Stimulated activated CD4-positive, alpha-beta T cell treated with anti-CD3 and anti-CD28 coated beads, TNF-alpha, amount 100 ng/mL, for 4 hours (primary cell): ENCODE measurements at regions not wholly inside any gene's neighbourhood (a gene's known extent, or its start where the extent isn't known, plus 50 kb on each side); places are given as distances from the start of the nearest gene placed in this dataset.

Source experiments
- DNase-seq, 3 experiments: peaks; one replicate each; pipeline ENCODE4 v3.0.0-alpha.2; 2020; ENCODE audit warnings: low read depth in 3 of 3

DNA sequence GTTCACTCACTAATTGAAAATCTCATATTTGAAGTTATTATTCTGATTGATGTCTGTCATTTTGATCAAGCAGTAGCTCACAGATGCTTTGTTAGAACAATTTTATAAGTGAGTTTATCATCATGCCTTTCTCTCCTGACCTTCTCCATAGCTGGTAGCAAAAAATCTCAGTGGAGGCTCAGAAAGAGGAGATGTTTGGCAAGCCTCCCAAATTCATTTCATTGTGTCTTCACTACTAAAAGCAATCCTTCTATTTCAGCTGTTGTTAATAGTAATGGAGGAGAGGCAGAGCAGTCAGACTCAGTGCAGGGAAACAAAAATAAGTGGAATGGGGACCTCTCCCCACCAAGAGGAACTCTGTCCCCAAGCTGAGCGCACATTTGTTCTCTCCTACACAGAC, 2127.8 kb upstream of the CELF4 start:
- no peak for DNase-seq

DNA sequence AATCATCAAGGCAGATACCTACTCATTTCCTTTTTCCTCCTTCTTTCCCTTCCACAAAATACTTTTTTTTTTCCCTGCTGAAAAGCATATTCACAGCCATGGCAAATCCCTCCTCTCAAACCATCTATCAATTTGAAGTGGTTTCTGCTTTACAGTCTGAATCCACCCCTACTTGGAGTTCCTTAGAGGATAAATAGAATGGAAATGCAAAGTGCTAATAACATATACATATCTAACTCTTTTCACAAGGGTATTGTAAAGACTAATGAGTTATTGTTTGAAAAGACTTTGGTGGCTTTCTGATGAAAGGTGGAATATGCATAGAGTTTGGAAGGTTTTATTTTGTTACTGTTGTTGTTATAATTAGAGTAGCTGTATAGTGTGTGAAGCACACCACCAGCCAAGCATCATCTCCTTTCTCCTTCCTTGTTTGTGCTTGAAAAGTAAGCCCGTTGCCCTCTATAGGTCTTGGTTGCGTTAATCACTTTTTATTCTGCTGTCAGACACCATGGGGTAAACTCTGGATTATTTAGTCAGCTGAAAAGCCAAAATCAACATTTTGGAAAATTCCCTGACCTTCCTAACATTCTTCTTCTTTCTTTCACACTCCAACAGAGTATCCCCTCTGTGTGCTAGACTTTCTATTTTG, 2126.9 kb upstream of the CELF4 start:
- DNase-seq: no peak

DNA sequence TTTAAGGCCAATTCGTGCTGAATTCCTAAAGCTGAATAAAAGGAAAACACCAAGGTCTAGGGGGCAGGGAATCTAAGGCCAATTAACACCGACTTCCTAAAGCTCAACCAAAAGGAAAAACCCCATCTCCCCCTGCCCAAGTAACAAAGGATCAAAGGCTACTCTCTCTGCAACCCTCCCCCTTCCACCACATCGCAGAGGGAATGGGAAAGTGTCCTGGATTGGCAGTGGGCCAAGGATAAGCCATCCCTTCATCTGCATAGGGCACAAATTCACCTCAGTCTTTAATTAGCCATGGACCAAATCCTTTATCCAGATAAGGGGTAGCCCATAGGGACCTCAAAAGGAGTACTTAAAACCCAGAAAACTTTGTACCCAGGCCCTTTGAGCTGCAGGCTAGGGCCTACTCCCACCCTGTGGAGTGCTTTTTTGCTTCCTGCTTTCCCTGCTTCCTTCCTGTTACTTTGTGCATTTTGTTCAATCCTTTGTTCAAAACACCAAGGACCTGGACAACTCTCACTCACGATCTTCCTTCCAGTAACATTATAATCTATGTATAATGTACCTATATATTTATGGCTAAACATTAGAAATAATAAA, 2119.8 kb upstream of the CELF4 start:
- DNase-seq: no peak

DNA sequence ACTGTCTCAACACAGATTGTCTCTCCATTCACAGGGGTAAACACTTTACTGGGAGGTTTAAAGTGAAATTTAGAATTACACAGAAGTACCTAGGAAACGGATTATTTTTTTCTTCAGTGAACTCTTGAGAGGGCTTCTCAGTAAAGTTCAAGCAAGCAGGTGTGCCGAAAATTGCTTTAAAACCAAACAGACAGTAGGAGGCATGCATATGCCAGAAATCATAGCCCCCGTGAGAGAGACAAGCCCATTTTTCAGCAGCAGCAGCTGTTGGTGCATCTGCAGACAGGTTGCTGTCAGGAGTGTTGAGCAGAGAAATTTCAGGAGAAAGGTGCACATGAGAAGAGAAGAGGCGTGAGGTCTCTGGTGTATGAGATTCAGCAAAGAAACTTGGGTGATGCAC, 2115.5 kb upstream of the CELF4 start:
- DNase-seq: no peak

DNA sequence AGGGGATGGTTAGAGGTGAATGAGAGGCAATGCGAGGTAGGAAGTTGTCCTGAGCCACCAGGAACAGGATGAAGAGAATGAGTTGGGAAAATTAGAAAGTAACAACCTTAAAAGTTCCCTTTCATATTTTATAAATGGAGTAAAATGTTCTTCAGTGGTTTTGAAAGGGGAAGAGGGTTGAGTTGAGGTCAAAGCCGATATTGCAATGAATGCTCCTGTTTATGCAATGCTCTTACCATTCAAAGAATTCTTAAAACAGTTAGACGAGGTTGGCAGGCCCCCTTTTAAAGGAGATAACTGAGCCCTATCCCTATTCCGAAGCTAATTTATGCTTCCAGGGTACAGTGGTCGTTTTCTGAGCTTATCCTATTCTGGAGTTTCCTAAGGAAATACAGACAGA, 2110.3 kb upstream of the CELF4 start:
- DNase-seq: no peak

DNA sequence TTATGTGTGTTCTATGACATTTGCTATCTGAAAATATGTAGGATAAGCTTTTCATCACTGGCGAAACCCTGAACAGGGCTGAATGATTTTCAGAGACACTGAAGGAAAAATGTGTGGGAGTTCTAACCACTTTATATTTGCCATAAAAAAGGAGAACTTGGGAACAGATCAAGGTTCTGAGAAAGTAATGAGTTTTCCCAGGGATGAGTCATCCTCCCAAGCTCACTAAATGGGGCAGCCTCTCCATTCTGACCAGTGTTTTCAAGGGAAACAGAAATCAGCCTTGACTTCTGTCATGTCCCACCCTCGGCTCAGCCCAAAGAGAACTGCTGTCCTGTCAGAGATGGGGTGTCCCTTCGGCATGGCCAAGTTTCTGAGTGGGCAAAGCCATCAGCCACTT, 2109.8 kb upstream of the CELF4 start:
- DNase-seq: no peak

DNA sequence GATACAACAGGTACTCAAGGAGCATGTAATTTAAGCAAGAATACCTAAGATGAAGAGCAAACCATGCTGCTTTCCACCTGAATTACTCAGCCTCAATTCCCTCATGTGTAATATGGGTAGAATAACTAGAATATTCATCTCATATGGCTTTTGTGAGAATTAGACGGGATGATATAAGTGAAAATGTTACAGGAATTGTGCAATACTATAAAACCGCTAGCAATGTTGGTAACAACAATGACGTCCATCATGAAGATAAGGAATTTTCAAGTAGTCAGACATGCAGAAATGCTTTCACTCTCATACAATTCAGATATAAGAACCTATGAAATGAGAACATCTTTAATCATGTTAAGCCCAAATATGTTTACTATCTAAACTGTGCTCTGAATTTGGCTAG, 2106.6 kb upstream of the CELF4 start:
- DNase-seq: no peak

DNA sequence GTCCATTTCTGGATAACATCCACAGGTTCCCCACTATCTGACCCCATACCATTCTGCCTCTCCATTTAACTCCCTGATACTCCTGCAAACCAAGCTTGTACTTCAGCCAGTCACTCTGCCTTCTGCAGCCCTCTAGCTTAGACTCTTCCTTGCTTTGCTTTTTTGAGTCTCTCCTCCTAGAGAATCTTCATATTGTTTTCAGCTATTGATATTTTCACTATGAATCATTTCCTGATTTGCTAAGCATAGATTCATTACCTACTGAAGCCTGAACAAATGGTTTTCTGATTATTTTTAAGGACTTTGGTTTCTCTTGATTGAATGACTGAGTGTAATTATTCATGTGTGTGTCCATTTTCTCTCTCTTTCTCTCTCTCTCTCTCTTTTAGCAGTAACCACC, 2102.3 kb upstream of the CELF4 start:
- DNase-seq: no peak

DNA sequence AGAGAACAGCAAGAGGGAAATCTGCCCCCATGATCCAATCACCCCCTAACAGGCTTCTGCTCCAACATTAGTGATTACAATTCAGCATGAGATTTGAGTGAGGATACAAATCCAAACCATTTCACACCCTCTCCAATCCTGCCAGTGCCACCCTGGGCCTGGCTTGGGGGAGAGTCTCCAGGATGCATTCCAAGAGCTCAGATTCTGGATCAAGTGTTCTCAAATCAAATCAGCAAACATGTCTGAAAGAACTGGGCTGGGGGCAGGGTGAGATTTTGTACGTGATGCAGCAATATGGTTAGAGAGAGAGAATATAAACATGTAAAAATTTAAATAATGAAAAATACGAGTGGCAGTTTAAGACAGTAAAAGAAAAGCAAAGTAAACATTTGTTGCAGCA, 2100.9 kb upstream of the CELF4 start:
- no peak for DNase-seq

DNA sequence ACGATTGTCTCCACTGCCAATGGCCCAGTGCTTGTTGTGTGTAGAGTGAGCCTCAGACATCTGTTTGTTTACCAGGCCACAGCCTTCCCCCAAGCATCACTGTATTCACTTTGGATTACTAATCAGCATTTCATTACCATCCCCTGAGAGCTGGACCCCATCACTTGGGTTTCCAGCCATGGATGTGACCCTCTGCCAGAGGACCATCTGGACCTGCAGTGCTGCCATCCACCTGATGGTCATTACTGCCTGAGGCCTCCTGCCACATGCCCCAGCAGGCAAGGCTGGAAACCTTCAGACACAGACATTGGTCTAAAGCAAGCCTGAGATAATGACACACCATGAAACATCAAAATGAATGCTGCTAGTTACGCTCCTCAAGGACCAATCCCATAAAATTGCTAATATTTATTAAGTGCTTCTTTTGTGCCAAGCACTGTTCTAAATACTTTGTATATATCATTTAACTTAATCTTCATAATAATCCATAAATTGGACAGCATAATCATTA, 2096.3 kb upstream of the CELF4 start:
- DNase-seq: no peak

DNA sequence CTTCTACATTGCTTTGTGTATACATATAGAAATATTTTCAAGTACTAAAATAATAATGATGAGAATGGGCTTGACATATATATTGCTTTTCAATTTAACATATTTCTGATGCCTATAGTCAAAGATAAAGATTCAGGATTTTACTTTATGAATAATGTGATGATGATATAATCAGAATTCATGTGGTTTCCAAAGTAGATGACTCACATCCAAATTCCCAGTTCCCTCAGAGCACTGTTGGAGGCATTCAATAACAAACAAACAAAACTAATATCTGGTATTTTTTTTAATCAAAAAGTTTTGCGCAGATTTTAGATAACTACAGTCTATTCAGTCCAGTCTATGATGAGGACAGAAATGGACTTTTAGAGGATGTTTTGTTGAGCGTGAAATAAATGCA, 2094.5 kb upstream of the CELF4 start:
- DNase-seq: no peak

DNA sequence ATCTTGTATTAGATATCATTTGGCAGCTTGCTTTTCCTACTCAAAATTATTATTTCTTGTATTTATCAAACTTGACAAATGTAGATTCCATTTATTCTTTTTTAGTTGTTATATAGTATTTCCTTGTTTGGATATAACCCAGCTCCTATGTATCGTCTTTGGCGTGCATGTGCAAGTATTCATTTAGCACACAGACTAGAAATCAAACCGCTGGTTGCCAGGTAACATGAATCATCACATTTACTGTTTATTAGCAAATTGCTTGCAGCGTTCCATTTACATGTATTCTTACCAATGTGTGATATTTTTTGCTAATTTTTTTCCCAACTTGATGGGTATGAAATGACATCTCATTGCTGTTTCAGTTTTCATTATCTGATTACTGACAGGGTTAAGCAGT, 2089.7 kb upstream of the CELF4 start:
- DNase-seq: no peak

DNA sequence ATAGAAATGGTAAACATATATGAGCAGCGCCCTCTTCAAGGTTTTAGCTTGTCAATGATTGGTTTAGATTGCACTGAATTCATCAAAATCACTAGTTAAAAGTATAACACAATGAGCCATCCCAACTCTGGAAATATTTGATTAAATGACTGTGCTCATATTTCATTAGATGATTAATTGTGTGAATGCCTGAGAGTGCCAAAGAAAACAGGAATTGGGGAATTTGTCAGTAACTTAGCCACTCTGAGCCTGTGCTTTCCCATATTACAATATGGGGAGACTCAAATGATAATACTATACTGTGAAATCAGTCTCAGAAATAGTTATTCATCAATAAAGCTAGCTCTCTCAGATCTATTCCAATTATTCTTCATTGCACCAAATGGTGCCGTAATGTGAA, 2087.6 kb upstream of the CELF4 start:
- DNase-seq: no peak

DNA sequence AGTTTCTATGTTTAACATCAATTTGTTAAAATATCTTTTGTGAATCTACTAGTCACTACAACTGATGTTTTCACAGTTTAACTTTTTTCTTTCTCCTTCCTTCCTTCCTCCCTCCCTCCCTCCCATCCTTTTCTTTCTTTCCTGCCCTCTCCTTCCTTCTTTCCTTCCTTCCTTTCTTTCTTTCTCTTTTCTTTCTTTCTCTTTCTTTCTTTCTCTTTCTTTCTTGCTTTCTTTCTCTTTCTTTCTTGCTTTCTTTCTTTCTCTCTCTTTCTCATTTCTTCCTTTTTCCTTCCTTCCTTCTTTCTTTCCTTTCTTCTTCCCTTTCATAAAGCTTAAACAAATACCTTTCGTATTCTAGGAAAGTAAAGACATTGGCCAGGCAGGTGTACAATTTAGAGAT, 2083.0 kb upstream of the CELF4 start:
- no peak for DNase-seq

DNA sequence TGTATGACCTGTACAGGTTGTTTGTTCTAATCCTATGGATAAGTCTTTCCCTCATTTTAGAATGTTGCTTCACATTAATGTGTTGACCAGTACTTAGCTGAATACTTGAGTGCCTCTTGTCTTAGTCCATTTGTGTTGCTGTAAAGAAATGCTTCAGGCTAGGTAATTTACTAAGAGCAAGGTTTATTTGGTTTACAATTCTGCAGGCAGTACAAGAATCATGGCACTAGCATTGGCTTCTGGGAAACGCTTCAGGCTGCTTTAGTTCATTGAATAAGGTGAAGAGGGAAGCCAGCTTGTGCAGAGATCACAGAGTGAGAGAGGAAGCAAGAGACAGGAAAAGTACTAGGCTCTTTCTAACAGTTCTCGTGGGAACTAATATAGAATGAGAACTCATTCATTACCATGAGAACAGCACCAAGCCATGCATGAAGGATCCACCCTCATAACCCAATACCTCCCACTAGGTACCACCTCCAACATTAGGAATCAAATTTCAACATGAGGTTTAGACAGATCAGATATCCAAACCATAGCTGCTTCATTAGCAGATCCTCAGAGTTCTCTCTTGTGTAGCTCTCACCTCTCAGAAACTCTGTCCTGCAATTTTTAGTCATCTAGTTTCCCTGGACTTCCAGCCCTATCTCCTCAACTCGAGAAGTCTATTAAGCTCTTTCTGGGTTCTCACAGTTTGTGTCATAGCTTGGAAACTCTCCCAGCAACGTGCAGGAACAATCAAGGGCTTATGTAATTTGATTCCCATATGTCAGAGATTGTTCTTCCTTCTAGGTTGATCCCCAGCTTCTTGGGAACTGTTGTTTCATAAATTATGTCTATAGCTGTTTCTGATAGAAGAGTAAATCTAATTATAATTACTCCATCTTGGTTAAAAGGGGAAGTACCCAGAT, 2082.3 kb upstream of the CELF4 start:
- DNase-seq: no peak

DNA sequence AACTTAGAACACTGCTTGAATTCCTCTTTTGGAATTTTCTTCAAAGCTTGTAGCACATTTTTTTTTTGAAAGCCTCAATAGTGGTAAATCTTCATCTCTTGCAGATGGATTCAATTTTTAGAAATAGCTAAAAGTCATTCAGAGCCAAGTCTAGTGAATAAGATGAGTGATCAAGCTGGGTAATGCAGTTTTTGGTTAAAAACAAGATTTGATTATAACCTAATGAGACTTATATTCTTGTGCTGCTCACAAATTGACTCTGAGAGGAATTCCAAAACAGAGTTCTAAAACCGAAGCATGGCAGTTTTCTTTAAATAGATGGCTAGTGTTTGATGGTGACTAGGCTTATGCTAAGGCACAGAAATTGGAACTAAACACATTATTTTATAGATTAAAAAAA, 2072.6 kb upstream of the CELF4 start:
- no peak for DNase-seq

DNA sequence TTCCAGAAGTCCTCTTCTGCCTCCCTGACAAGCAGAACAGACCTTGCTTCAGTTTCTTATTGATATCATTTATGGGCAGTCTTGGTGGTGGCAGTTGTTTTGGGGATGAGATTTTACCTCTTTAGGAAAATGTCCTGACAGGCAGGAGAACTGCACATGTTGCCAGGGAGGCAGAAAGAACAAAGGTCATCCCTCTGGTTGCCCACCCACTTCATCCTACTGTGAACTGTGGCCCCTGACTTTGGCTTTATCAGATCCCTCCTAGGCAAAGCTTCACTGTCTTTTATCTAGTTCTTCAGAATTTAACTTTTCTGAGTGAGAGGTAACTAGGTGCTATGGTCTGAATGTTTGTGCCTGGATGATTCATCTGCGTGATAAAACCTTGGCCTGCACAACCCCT, 2071.3 kb upstream of the CELF4 start:
- DNase-seq: no peak

DNA sequence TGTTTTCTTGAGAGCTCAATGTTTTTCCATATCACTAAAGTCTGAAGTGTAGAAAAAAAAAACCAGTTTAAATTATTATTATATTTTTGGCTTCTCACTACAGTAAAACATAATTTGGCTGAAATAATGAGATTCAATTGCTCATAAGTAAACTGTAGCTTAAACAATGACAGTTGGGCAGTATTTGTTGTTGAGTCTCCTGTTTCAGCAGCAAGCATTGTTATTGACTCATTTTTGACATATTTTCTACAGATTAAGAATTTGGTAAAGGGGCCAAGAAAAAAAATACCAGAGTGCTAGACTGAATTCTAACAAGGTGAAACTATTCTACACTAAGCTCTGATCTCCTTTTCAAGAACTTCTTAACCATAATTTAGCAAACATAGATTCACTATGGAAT, 2070.4 kb upstream of the CELF4 start:
- DNase-seq: no peak

DNA sequence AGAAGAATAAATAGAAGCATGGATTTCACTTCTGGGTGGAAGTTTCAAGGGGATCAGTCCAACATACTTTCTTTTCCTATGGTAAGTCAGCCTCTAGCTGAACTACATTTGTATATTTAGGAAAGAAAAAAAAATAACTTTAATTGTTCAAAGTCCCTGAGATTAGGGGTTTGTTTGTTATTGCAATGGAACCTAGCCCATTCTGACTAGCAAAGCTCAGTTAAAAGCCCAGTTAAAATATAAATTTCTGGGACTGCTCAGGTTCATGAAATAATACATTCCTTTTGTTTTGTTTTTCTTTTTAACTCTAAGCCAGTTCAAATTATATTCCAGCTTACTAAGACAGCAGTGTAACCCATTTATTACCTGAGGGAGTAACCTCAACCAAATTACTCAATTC, 2069.6 kb upstream of the CELF4 start:
- DNase-seq: no peak

DNA sequence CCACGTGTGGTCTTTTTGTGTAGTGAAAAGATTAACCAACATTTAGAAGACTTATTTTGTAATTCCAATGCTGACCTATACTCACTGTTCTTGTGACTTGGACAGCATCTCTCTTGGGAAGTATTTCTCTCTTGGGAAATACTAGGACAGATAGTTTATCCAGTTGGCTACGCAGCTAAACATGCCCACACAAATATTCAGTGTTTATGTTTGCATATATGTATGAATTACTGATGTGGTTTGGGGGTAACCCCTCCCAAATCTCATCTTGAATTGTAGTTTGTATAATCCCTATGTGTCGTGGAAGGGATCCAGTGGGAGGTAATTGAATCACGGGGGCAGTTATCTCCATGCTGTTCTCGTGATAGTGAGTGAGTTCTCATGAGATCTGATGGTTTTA, 2062.3 kb upstream of the CELF4 start:
- DNase-seq: no peak

DNA sequence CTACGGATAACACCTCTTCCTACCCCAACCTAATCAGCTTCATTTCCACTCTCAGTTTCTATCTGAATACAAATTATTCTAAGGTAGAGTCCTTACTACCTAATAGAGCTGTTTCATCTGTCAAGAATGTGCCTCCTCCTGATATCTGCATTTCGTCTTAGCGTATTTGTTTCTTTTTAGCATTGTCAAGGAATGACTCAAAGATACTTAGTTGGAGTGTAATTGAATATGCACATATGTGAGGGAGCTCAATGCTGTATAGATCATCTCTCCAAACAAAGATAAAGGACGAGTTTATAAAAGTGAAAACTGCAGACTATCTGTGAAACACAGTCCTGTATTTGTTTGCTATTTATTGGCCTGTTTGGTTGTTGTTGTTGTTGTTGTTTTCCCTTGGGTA, 2059.4 kb upstream of the CELF4 start:
- DNase-seq: no peak

DNA sequence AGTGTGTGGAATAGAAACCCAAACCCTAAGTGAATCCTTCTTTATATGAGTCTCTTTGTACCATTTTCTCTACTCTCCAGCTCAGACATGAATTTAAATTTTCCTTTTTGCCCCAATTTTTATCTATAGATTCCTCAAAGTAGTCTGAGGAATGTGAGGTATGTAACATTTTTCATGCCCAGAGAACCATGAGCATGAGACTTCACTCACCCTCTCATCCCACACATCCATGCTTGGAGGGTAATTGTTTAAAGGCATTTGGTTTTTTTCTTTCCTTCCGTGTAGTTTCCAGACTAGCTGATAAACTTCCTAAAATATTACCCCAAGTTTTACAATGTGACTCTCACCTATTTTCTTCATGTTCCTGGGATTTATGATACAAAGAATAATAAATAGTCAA, 2056.8 kb upstream of the CELF4 start:
- DNase-seq: no peak
